ENCODE measurements at regions not wholly inside any gene's neighbourhood (a gene's known extent, or its start where the extent isn't known, plus 50 kb on each side); places are given as distances from the start of the nearest gene placed in this dataset.

GRCh38 chr13:71046360-71047079, 820.5 kb downstream of the DACH1 start:
- Mint-ChIP-seq H3K4me1 (no peaks in the 10 kb centered on the region), H3K36me3 (ENCODE audit: insufficient read depth) (peaks cover 2% of the 10 kb centered on the region), H3K27me3 (no peaks in the 10 kb centered on the region), H3K27ac (ENCODE audit: low read depth) (no peak overlapping the region), H3K9me3 (peaks cover 22% of the 10 kb centered on the region), H3K4me3 (no peak overlapping the region)
- DNase-seq (ENCODE audit: low spot score in 2 of 2) (no peak), ATAC-seq (replicated peaks; ENCODE audit: extremely low read depth, poor library complexity, severe bottlenecking) (no peak)

- no peaks in the 10 kb centered on the region for H3K27me3 Mint-ChIP-seq
- H3K36me3 Mint-ChIP-seq (ENCODE audit: insufficient read depth): peaks cover 2% of the 10 kb centered on the region
- ATAC-seq (replicated peaks; ENCODE audit: extremely low read depth, poor library complexity, severe bottlenecking) (no peak), DNase-seq (ENCODE audit: low spot score in 2 of 2) (no peak)
- H3K9me3 Mint-ChIP-seq: peaks cover 26% of the 10 kb centered on the region
- H3K4me1 Mint-ChIP-seq: no peaks in the 10 kb centered on the region
- no peak overlapping the region for H3K27ac Mint-ChIP-seq (ENCODE audit: low read depth)
- no peak overlapping the region for H3K4me3 Mint-ChIP-seq
These were observed 821.9 kb downstream of the DACH1 start for GRCh38 chr13:71045101-71045500.

GRCh38 chr13:71039440-71039839, 827.6 kb downstream of the DACH1 start:
- Mint-ChIP-seq H3K4me1 (no peaks in the 10 kb centered on the region), H3K9me3 (peaks cover 17% of the 10 kb centered on the region), H3K36me3 (ENCODE audit: insufficient read depth) (no peaks in the 10 kb centered on the region), H3K27me3 (no peaks in the 10 kb centered on the region), H3K27ac (ENCODE audit: low read depth) (no peak overlapping the region), H3K4me3 (no peak overlapping the region)
- no peak for ATAC-seq (replicated peaks; ENCODE audit: extremely low read depth, poor library complexity, severe bottlenecking)
- no peak for DNase-seq (ENCODE audit: low spot score in 2 of 2)

GRCh38 chr13:71034018-71034417, 833.0 kb downstream of the DACH1 start:
- Mint-ChIP-seq H3K4me1 (no peaks in the 10 kb centered on the region), H3K27ac (ENCODE audit: low read depth) (no peak overlapping the region), H3K27me3 (no peaks in the 10 kb centered on the region), H3K9me3 (peaks cover 28% of the 10 kb centered on the region), H3K36me3 (ENCODE audit: insufficient read depth) (peaks cover 2% of the 10 kb centered on the region), H3K4me3 (no peak overlapping the region)
- no peak for DNase-seq (ENCODE audit: low spot score in 2 of 2)
- ATAC-seq (replicated peaks; ENCODE audit: extremely low read depth, poor library complexity, severe bottlenecking): no peak

- no peak for DNase-seq (ENCODE audit: low spot score in 2 of 2)
- H3K9me3 Mint-ChIP-seq: peaks cover 34% of the 10 kb centered on the region
- peaks cover 2% of the 10 kb centered on the region for H3K36me3 Mint-ChIP-seq (ENCODE audit: insufficient read depth)
- no peak for ATAC-seq (replicated peaks; ENCODE audit: extremely low read depth, poor library complexity, severe bottlenecking)
- H3K27me3 Mint-ChIP-seq: no peaks in the 10 kb centered on the region
- no peak overlapping the region for H3K27ac Mint-ChIP-seq (ENCODE audit: low read depth)
- no peak overlapping the region for H3K4me3 Mint-ChIP-seq
- no peaks in the 10 kb centered on the region for H3K4me1 Mint-ChIP-seq
These were observed 834.0 kb downstream of the DACH1 start for GRCh38 chr13:71033026-71033425.

GRCh38 chr13:71030784-71031183, 836.2 kb downstream of the DACH1 start:
- DNase-seq (ENCODE audit: low spot score in 2 of 2): no peak
- Mint-ChIP-seq H3K4me3 (no peak overlapping the region), H3K9me3 (peaks cover 36% of the 10 kb centered on the region), H3K4me1 (no peaks in the 10 kb centered on the region), H3K27me3 (no peaks in the 10 kb centered on the region), H3K27ac (ENCODE audit: low read depth) (no peak overlapping the region), H3K36me3 (ENCODE audit: insufficient read depth) (peaks cover 2% of the 10 kb centered on the region)
- no peak for ATAC-seq (replicated peaks; ENCODE audit: extremely low read depth, poor library complexity, severe bottlenecking)

- Mint-ChIP-seq H3K27ac (ENCODE audit: low read depth) (no peak overlapping the region), H3K9me3 (peaks cover 35% of the 10 kb centered on the region), H3K4me3 (no peak overlapping the region), H3K27me3 (no peaks in the 10 kb centered on the region), H3K4me1 (no peaks in the 10 kb centered on the region), H3K36me3 (ENCODE audit: insufficient read depth) (peaks cover 2% of the 10 kb centered on the region)
- ATAC-seq (replicated peaks; ENCODE audit: extremely low read depth, poor library complexity, severe bottlenecking) (no peak), DNase-seq (ENCODE audit: low spot score in 2 of 2) (no peak)
These were observed 838.1 kb downstream of the DACH1 start for GRCh38 chr13:71028884-71029283.

- no peak for ATAC-seq (replicated peaks; ENCODE audit: extremely low read depth, poor library complexity, severe bottlenecking)
- H3K36me3 Mint-ChIP-seq (ENCODE audit: insufficient read depth): no peaks in the 10 kb centered on the region
- no peak overlapping the region for H3K4me3 Mint-ChIP-seq
These were observed 845.1 kb downstream of the DACH1 start for GRCh38 chr13:71021825-71022422.

GRCh38 chr13:71018995-71019394, 848.0 kb downstream of the DACH1 start:
- Mint-ChIP-seq H3K9me3 (peaks cover 9% of the 10 kb centered on the region), H3K4me1 (no peaks in the 10 kb centered on the region), H3K27ac (ENCODE audit: low read depth) (no peak overlapping the region), H3K27me3 (no peaks in the 10 kb centered on the region), H3K4me3 (no peak overlapping the region), H3K36me3 (ENCODE audit: insufficient read depth) (no peaks in the 10 kb centered on the region)
- DNase-seq (ENCODE audit: low spot score in 2 of 2) (no peak), ATAC-seq (replicated peaks; ENCODE audit: extremely low read depth, poor library complexity, severe bottlenecking) (no peak)

More at GRCh38 chr13:71021825-71022422, 845.1 kb downstream of the DACH1 start:
- H3K4me1 Mint-ChIP-seq: no peaks in the 10 kb centered on the region
- no peak for DNase-seq (ENCODE audit: low spot score in 2 of 2)
- H3K27me3 Mint-ChIP-seq: no peaks in the 10 kb centered on the region
- no peak overlapping the region for H3K27ac Mint-ChIP-seq (ENCODE audit: low read depth)
- peaks cover 6% of the 10 kb centered on the region for H3K9me3 Mint-ChIP-seq

GRCh38 chr13:71018544-71018943, 848.5 kb downstream of the DACH1 start:
- Mint-ChIP-seq H3K9me3 (peaks cover 9% of the 10 kb centered on the region), H3K4me3 (no peak overlapping the region), H3K27ac (ENCODE audit: low read depth) (no peak overlapping the region), H3K36me3 (ENCODE audit: insufficient read depth) (no peaks in the 10 kb centered on the region), H3K4me1 (no peaks in the 10 kb centered on the region), H3K27me3 (no peaks in the 10 kb centered on the region)
- no peak for DNase-seq (ENCODE audit: low spot score in 2 of 2)
- no peak for ATAC-seq (replicated peaks; ENCODE audit: extremely low read depth, poor library complexity, severe bottlenecking)

GRCh38 chr13:71017607-71018006, 849.4 kb downstream of the DACH1 start:
- ATAC-seq (replicated peaks; ENCODE audit: extremely low read depth, poor library complexity, severe bottlenecking) (no peak), DNase-seq (ENCODE audit: low spot score in 2 of 2) (no peak)
- H3K4me1 Mint-ChIP-seq: no peaks in the 10 kb centered on the region
- H3K36me3 Mint-ChIP-seq (ENCODE audit: insufficient read depth): no peaks in the 10 kb centered on the region
- H3K27me3 Mint-ChIP-seq: no peaks in the 10 kb centered on the region
- H3K9me3 Mint-ChIP-seq: peaks cover 9% of the 10 kb centered on the region
- H3K27ac Mint-ChIP-seq (ENCODE audit: low read depth): no peak overlapping the region
- H3K4me3 Mint-ChIP-seq: no peak overlapping the region

GRCh38 chr13:71015516-71015915, 851.5 kb downstream of the DACH1 start:
- Mint-ChIP-seq H3K27me3 (no peaks in the 10 kb centered on the region), H3K4me3 (no peak overlapping the region), H3K27ac (ENCODE audit: low read depth) (no peak overlapping the region), H3K36me3 (ENCODE audit: insufficient read depth) (no peaks in the 10 kb centered on the region), H3K9me3 (peaks cover 9% of the 10 kb centered on the region), H3K4me1 (no peaks in the 10 kb centered on the region)
- DNase-seq (ENCODE audit: low spot score in 2 of 2) (no peak), ATAC-seq (replicated peaks; ENCODE audit: extremely low read depth, poor library complexity, severe bottlenecking) (no peak)

- H3K27me3 Mint-ChIP-seq: no peaks in the 10 kb centered on the region
These were observed 852.0 kb downstream of the DACH1 start for GRCh38 chr13:71015021-71015420.

More at GRCh38 chr13:71015021-71015420, 852.0 kb downstream of the DACH1 start:
- no peaks in the 10 kb centered on the region for H3K4me1 Mint-ChIP-seq
- peaks cover 9% of the 10 kb centered on the region for H3K9me3 Mint-ChIP-seq
- ATAC-seq (replicated peaks; ENCODE audit: extremely low read depth, poor library complexity, severe bottlenecking) (no peak), DNase-seq (ENCODE audit: low spot score in 2 of 2) (no peak)
- H3K27ac Mint-ChIP-seq (ENCODE audit: low read depth): no peak overlapping the region
- no peak overlapping the region for H3K4me3 Mint-ChIP-seq
- no peaks in the 10 kb centered on the region for H3K36me3 Mint-ChIP-seq (ENCODE audit: insufficient read depth)

Data from central memory CD8-positive, alpha-beta T cell (primary cell).